ENCODE measurements at regions not wholly inside any gene's neighbourhood (a gene's known extent, or its start where the extent isn't known, plus 50 kb on each side); places are given as distances from the start of the nearest gene placed in this dataset.

GRCh38 chr2:150125708-150126107 is 361.8 kb downstream of the RND3 start:
- Histone ChIP-seq H3K4me3 (ENCODE audit: low read length) (no peak overlapping the region), H3K27ac (ENCODE audit: low read length) (no peak overlapping the region)

GRCh38 chr2:150125188-150125587 is 362.3 kb downstream of the RND3 start:
- peaks cover 16% of the 10 kb centered on the region for H3K4me1 ChIP-seq (ENCODE audit: low read length)
- H3K36me3 ChIP-seq (replicated peaks; ENCODE audit: low read depth, low read length), result no peaks in the 10 kb centered on the region
- no peak overlapping the region for H3K27ac ChIP-seq (ENCODE audit: low read length)
- H3K27me3 ChIP-seq (ENCODE audit: low read depth, low read length), result peaks cover 3% of the 10 kb centered on the region; the same call in 1 of the 2 replicates
- H3K4me3 ChIP-seq (ENCODE audit: low read length), result no peak overlapping the region
- H3K9me3 ChIP-seq (ENCODE audit: insufficient read depth, low read length), result 0 out of 2 replicates have a peak, but pooled peaks cover 4% of the 10 kb centered on the region
- TF ChIP-seq CTCF (IDR thresholded peaks at IDR 0.05; ENCODE audit: low read depth, low read length) (no peak), EZH2phosphoT487 (IDR thresholded peaks at IDR 0.05; ENCODE audit: low read depth) (no peak)
- no peak overlapping the region for H3K9ac ChIP-seq (ENCODE audit: low read length)
- H2AFZ ChIP-seq (ENCODE audit: low read depth, low read length), result no peak overlapping the region
- H3K4me2 ChIP-seq (ENCODE audit: low read length), result no peak overlapping the region
- no peaks in the 10 kb centered on the region for H3K79me2 ChIP-seq (ENCODE audit: low read length)
- H4K20me1 ChIP-seq (ENCODE audit: insufficient read depth, low read length), result no peaks in the 10 kb centered on the region

More at GRCh38 chr2:150125708-150126107, 361.8 kb downstream of the RND3 start:
- Histone ChIP-seq H3K9ac (ENCODE audit: low read length) (no peak overlapping the region), H3K9me3 (ENCODE audit: insufficient read depth, low read length) (0 out of 2 replicates have a peak, but pooled peaks cover 4% of the 10 kb centered on the region), H2AFZ (ENCODE audit: low read depth, low read length) (no peak overlapping the region), H3K4me2 (ENCODE audit: low read length) (no peak overlapping the region), H3K4me1 (ENCODE audit: low read length) (peaks cover 16% of the 10 kb centered on the region), H3K79me2 (ENCODE audit: low read length) (no peaks in the 10 kb centered on the region), H3K27me3 (ENCODE audit: low read depth, low read length) (peaks cover 3% of the 10 kb centered on the region; the same call in 1 of the 2 replicates), H3K36me3 (replicated peaks; ENCODE audit: low read depth, low read length) (no peaks in the 10 kb centered on the region), H4K20me1 (ENCODE audit: insufficient read depth, low read length) (no peaks in the 10 kb centered on the region)
- TF ChIP-seq CTCF (IDR thresholded peaks at IDR 0.05; ENCODE audit: low read depth, low read length) (no peak), EZH2phosphoT487 (IDR thresholded peaks at IDR 0.05; ENCODE audit: low read depth) (no peak)

- H3K4me3 ChIP-seq (ENCODE audit: low read length), result no peak overlapping the region
- H3K4me2 ChIP-seq (ENCODE audit: low read length), result no peak overlapping the region
- no peak overlapping the region for H3K27ac ChIP-seq (ENCODE audit: low read length)
- H3K27me3 ChIP-seq (ENCODE audit: low read depth, low read length), result peaks cover 3% of the 10 kb centered on the region; the same call in 1 of the 2 replicates
- H2AFZ ChIP-seq (ENCODE audit: low read depth, low read length), result no peak overlapping the region
- H3K79me2 ChIP-seq (ENCODE audit: low read length), result no peaks in the 10 kb centered on the region
- 0 out of 2 replicates have a peak, but pooled peaks cover 4% of the 10 kb centered on the region for H3K9me3 ChIP-seq (ENCODE audit: insufficient read depth, low read length)
- no peaks in the 10 kb centered on the region for H4K20me1 ChIP-seq (ENCODE audit: insufficient read depth, low read length)
- H3K9ac ChIP-seq (ENCODE audit: low read length), result no peak overlapping the region
- TF ChIP-seq CTCF (IDR thresholded peaks at IDR 0.05; ENCODE audit: low read depth, low read length) (no peak), EZH2phosphoT487 (IDR thresholded peaks at IDR 0.05; ENCODE audit: low read depth) (no peak)
- peaks cover 16% of the 10 kb centered on the region for H3K4me1 ChIP-seq (ENCODE audit: low read length)
- no peaks in the 10 kb centered on the region for H3K36me3 ChIP-seq (replicated peaks; ENCODE audit: low read depth, low read length)
Measured at GRCh38 chr2:150124739-150125138, 362.7 kb downstream of the RND3 start.

- Histone ChIP-seq H3K4me3 (ENCODE audit: low read length) (no peak overlapping the region), H4K20me1 (ENCODE audit: insufficient read depth, low read length) (no peaks in the 10 kb centered on the region), H3K79me2 (ENCODE audit: low read length) (no peaks in the 10 kb centered on the region), H3K27ac (ENCODE audit: low read length) (no peak overlapping the region), H3K4me2 (ENCODE audit: low read length) (no peak overlapping the region), H3K9ac (ENCODE audit: low read length) (no peak overlapping the region), H3K9me3 (ENCODE audit: insufficient read depth, low read length) (no peaks in the 10 kb centered on the region), H3K27me3 (ENCODE audit: low read depth, low read length) (peaks cover 3% of the 10 kb centered on the region; the same call in 1 of the 2 replicates), H3K4me1 (ENCODE audit: low read length) (peaks cover 16% of the 10 kb centered on the region), H3K36me3 (replicated peaks; ENCODE audit: low read depth, low read length) (no peaks in the 10 kb centered on the region), H2AFZ (ENCODE audit: low read depth, low read length) (no peak overlapping the region)
- TF ChIP-seq EZH2phosphoT487 (IDR thresholded peaks at IDR 0.05; ENCODE audit: low read depth) (no peak), CTCF (IDR thresholded peaks at IDR 0.05; ENCODE audit: low read depth, low read length) (no peak)
Measured at GRCh38 chr2:150122871-150123613, 364.4 kb downstream of the RND3 start.
